ENCODE measurements at regions not wholly inside any gene's neighbourhood (a gene's known extent, or its start where the extent isn't known, plus 50 kb on each side); places are given as distances from the start of the nearest gene placed in this dataset.
"Not testable (repeated sequence)": the region's sequence is repeated elsewhere in the genome, so short reads cannot be mapped to it uniquely, and the experiment has no call there.

DNA sequence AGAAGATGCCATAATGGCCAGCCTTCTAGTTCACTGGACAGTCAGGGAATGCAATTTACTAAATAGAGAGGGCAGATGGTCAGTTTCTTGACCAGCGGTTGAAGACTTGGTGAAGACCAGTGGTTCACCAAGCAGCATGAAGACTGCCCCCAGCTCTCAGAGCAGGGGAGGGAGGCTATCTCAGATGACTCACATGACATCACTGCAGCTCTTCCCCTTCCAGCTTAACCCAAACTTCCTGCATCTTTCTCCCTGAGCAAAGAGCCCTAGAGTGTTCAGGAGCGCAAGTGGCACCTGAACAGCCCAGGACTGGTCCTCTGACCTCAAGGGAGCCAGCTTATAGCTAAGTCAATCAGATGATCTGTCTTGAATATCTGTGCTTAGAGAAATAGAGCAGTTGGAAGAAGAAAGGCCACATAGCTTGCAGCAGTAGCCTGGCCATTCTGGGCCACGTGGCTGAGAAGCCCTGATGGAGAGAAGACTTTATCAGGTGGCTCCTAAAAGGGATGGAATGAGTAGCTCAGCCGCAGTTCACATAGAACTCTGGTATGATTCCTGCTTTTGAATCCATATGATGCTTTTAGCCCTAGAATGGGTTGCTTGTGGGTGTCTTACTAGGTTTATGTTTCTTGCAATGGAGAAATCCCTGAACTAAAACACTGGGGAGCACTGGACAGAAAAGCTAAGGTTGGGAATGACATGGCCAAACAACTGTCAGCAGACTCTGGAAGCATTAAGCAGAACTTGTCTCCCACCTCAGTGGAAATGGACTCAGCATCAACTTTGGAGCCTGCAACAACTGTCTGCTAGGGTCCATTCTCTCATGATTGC is 392.1 kb upstream of the CCL2 start:
- DNase-seq, result no peak

DNA sequence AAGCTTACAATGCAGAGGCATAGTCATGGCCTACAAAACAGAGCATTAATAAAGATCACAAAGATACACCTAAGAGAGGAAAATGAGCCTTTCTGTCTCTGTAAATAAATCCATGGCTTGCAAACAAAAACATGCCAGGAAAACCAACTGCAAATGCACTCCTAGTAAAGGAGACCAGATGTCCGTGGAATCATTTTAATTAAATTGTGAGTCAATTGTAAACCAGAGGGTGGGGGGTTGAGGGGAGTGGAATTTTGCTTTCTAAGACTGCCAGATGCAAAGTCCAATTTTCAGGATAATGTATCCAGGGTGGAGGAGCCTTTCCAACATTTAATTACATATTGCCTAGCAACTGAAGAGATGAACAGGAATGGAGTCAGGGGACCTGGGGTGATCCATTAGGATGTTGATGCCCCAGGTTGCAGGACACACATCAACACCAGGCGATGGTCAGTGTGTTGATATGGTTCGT is 390.3 kb upstream of the CCL2 start:
- no peak for DNase-seq

DNA sequence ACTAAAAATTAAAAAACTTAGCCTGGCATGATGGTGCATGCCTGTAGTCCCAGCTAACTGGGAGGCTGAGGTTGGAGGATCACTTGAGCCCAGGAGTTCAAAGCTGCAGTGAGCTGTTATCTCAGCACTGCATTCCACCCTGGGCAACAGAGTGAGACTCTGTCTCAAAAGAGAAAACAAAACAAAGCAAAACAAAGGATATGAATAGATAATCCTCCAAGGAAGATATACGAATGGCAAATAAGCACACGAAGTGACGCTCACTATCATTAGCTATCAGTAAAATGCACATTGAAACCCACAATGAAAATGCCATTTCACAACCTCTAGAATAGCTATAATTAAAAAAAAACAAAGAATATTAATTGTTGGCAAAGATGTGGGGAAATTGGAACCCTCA is 386.2 kb upstream of the CCL2 start:
- no peak for DNase-seq

DNA sequence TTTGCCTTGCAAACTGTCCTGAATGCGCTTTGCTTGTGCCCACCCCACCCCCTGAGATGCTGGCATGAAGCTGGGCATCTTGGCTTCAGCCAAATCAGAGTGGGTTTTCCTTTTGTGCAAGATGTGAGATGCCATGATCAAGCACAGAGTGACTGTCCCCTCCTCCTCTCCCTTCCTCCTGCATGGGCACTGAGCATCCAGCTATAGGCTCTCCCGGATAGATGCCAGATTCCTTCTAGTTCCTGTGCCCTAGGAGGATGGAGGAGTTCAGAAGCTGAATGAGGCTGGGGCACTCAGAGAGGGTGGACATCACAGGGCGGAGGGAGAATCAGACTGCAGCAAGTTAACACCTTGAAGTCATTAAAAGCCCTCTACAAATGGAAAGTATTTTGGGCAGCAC is 384.1 kb upstream of the CCL2 start:
- no peak for DNase-seq

DNA sequence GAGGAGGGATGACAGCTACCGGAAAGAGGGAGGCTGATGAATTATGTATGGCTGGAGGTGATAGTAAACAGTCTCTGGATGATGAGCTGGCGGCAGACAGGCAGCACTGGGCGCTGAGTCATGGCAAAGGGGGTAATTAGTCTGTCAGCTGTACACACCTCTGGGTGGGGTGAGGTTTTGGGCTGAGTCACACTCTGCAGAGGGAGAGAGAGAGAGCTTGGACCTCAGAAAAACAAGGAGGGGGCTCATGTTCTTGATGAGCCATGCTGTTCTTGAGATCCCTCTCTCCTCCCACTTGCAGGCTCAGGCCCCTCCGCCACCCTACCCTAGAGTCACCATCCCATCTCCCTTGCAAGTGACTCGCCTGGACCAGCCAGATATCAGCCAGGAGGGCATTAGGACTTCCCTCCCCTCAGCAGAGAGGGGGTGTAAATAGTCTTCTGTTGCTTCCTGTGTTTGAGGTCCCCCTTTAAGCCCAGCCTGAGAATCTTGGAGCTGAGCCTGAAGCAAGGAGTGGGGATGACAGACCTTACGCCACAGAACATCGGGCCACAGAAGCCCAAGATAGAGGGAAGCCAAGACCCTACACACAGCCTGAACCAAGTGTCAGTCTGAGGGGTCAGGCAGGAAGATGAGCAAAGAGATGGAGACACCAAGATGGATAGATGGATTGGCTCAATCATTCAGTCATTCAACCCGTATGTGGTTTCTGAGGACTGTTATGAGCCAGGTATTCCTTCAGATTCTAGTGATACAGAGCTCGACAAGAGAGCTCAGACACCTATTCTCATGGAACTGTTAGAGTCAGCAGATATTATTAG is 383.2 kb upstream of the CCL2 start:
- no peak for DNase-seq

DNA sequence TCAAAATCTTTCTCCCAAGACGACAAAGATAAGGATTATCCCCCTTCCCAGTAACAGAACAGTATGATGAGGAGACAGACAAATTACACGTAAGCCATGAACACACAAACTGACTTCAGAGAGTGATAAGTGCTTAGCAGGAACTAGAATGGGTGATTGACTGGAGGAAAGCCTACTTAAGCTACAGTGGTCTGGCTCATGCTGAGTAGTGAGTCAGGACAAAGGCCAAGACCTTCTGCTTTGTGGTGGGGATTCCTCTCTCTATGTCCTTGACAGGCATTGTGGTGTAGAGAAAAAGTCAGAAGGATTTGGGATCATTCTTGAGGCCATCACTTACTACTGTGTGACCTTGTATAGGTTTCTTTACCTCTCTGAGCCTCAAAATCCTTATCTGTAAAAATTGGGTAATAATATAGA is 381.9 kb upstream of the CCL2 start:
- DNase-seq, result no peak

DNA sequence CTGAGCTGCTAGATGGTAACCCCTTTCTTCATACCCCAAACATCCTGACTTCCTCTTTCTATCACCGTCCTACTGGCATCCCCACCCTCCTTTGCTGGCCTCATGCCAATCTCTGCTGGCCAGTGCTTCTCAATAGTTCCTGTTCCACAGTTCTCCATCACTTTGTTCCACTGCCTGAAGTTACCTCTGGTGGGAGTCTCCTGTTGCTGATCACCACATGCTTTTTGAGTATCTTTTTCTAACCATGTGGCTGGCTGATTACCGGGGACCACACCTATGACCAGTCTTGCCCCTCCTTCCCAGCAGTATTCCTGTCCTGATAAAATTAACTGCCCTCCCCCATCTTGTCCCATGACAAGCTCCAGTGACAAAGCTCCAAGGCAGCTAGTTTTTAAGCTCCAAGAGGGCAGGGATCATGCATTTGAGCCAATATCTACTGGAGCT is 380.4 kb upstream of the CCL2 start:
- DNase-seq, result no peak

DNA sequence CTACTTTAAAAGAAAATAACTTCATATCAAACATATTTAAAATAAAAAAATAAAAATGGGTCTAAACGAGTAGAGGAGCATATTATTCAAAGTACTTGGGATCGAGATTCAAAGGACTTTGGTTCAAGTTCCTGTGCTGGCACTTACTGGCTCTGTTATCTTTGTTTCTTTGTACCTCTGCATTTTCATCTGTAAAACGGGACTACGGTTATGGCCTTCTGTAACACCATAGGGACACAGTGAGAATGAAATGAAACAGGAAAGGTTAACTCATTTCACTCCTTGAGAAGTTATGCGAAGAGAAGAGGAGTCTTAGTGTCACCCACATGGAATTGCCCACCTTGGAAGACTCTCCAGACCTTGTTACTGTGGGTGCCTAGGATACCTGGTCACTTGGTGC is 379.1 kb upstream of the CCL2 start:
- DNase-seq, result no peak

DNA sequence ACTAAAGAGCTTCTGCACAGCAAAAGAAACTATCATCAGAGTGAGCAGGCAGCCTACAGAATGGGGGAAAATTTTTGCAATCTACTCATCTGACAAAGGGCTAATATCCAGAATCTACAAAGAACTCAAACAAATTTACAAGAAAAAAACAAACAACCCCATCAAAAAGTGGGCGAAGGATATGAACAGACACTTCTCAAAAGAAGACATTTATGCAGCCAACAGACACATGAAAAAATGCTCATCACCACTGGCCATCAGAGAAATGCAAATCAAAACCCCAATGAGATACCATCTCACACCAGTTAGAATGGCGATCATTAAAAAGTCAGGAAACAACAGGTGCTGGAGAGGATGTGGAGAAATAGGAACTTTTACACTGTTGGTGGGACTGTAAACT is 372.8 kb upstream of the CCL2 start:
- DNase-seq, result not testable (repeated sequence)

DNA sequence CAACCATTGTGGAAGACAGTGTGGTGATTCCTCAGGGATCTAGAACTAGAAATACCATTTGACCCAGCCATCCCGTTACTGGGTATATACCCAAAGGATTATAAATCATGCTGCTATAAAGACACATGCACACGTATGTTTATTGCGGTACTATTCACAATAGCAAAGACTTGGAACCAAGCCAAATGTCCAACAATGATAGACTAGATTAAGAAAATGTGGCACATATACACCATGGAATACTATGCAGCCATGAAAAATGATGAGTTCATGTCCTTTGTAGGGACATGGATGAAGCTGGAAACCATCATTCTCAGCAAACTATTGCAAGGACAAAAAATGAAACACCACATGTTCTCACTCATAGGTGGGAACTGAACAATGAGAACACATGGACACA is 372.4 kb upstream of the CCL2 start:
- DNase-seq, result not testable (repeated sequence)

DNA sequence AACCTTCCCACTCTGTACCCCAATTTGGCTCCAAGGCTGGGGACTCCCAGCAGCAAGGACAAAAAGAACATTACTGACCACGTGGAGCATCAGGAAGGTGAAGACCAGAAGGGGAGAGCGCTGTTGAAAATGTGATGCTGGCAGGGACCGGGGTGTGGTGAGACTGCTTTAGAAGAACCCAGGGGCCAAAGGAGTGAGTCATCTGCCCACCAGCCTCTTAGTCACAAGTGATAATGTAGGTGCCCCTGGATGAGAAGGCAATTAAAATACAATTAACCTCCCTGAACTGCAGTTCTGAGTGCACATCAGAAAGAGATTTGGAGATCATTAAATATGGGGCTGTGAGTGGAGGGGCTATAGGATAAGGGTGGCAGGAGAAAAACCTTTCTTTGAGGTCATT is 366.6 kb upstream of the CCL2 start:
- DNase-seq, result no peak

DNA sequence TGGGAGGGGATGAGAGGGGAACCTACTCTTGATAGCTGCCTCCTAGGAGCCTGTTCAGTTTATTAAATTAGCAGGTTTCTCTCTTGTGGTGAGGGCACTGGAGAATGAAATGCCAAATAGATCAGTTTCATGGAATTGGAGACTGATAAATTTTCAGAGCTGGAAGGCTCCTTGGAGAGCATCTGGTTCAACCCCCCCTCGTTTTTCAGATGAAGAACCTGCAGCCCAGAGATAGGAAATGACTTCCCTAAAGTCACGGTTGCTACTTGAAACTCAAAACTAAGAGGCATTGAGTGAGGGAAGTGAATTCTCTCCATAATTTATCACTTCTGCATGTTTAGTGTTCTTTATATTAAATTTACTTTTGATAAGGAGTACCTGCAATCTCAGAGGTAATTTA is 366.0 kb upstream of the CCL2 start:
- no peak for DNase-seq

DNA sequence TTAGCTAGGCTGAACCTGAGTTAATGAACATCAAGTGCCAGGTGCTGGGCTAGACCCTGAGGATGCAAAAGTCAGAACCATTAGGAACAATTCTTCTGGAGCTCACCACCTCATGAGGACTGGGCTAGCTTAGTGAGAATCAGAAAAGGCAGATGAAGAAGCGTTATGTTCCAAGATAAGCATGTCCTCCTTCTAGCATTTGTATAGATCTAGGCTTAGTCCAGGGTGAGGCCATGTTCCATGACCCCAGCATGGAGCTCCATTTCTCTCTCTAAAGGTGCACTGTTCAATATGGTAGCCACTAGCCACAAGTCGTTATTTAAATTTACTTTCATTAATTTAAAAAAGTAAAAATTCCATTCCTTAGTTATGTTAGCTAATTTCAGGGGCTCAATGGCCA is 365.3 kb upstream of the CCL2 start:
- no peak for DNase-seq

DNA sequence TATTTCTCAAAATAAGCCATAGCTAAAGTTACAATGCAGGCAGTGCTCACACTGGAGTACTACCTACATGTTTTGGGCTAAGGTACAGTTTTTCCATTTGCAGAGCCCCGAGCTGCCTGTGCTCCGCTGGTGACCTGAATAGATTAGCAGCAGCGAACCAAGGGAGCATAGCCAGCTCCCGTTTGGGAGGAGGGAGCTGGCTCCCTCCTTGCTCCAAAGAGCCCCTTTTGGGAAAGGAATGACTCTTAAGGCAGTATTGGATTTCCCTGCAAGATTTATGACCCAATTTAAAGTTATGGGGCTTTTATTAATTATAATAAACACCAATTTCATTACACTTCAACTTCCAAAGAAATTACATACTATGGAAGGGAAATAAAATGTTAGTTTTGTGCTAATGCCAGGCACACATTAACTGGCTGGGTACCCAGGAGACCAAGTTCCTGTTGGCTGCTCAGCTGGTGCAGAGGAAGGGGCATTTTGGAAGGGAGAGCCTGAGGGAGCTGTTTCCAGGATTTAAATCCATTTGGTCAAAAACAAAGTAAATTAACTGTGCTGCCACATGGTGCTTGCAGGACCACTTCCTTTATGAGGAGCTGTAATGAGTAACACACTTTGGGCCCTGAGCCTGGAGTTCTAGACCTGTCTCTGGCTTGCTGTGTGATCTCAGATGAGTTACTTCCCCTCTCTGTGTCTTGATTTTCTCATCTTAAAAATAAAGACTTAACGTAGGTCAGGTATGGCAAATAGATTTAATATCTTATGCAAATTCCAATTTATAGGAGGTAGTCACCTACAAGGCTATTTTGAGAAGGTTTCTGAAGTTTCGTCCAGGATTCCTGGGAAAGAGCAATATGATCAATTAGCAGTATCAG is 362.1 kb upstream of the CCL2 start:
- DNase-seq, result no peak

DNA sequence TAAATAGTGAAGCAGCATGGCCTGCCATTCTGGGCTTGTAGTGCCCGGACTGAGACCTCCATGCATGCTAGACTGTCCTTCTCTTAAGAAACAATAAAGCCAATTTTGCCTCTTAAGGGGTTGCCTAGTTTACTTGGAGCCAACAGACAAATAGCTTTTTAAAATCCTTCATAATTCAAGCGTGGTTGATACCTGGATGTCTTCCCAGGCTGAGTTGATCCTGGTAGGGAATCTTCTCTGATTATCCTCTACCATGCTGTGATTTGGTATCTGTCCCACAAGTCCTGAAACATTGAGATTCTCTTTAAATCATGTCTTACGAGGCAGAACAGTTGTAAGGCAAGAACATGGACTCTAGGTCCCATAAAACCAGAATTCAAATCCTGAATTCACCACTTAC is 359.6 kb upstream of the CCL2 start:
- no peak for DNase-seq

DNA sequence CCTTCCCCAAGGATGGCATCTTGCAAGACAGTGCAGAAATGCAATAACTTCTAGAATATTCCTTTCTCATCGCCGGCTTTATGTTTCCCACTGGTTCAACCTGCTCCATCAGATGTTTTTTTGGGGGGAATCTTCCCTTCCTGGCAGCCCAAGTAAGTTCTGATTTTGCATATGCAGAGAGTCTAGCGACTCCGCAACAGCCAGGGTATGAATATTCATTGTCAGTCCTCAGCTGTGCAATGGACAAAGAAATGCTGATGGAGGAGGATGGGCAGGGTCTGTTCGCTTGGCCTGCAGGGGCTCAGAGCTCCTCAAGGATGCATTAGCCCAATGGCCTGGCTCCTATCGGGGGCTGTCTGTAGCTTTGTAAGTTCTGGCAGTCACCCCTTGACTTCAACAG is 358.8 kb upstream of the CCL2 start:
- DNase-seq, result no peak

DNA sequence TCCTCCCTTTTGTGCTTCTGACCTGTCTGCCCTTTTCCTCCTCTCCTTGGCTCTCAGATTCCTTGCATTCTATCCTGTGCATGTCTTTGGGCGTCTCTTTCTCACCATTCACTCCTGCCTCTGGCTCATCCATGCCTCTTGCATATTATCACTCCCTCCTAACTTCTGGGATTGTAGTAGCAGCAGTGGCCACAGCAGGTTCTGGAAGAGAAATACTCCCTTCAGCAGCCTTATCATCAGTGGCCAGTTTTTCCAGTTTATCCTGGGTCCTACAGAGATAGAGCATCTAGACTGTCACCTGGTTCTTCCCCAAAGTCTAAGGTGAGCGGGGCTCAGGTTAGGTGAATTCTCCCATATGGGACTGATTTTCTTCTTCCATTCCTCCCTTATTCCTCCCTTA is 354.0 kb upstream of the CCL2 start:
- no peak for DNase-seq

DNA sequence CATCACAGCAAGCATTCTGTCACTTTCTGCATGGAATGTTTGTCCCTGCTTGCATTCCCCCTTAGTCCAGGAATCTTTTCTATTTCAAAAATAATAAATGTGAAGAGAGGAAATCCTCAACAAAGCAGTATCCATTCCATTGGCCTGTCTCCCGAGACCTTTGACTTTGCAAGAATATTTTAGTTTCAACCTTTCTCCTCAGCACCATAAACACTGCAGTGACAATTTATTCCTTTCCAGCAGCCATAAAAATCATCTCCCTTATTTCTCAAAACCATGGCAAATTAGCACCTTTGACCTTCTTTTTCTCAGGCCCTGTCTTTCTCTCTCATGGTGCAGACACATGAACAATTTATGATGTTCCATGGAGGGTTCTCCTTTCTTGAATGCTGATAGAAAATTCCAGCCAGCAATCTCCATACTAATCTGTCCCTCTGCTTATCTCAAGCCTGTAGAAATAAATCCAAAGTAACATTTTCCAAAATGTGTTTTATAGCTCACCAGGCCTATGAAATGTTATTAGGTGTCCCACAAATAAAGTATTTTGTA is 352.1 kb upstream of the CCL2 start:
- DNase-seq, result no peak

DNA sequence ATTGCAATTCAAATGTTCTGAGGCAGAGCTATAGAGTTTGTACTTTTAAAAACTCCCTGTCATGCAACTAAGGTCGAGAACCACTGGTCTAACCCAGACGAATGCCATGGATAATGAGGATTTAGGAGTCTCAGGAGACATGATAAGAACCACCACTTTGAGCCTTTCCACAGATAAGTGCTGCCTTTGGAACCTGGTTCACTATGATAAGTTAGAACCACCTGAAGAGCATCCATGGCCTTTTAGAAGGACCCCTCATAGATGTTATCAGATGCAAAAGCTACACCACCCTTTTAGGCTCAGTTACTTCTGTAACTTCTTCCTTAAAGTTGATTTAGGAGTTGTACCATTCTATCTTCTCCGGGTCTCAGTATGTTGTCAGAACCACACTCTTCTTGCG is 350.6 kb upstream of the CCL2 start:
- no peak for DNase-seq

DNA sequence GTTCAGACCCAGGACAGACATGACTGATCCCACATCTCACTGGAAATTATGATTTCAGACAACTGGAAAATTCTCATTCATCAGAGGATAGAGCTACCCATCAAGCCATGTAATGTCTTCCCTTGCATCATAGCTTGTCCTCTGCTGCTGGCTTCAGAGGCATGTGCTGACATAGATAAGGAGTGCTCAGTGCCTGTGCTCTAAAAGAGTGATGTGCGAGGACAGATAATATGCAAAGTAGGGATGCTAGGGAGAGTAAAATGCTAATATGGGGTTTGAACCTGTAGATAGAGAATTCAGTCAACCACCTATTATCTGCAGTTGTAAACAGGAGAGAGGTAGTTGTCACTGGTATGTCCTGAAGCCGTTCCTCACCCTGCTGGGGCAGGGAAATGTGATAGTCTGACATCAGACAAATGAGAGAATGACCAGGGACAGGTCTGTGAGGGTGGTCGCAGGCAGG is 349.7 kb upstream of the CCL2 start:
- no peak for DNase-seq

DNA sequence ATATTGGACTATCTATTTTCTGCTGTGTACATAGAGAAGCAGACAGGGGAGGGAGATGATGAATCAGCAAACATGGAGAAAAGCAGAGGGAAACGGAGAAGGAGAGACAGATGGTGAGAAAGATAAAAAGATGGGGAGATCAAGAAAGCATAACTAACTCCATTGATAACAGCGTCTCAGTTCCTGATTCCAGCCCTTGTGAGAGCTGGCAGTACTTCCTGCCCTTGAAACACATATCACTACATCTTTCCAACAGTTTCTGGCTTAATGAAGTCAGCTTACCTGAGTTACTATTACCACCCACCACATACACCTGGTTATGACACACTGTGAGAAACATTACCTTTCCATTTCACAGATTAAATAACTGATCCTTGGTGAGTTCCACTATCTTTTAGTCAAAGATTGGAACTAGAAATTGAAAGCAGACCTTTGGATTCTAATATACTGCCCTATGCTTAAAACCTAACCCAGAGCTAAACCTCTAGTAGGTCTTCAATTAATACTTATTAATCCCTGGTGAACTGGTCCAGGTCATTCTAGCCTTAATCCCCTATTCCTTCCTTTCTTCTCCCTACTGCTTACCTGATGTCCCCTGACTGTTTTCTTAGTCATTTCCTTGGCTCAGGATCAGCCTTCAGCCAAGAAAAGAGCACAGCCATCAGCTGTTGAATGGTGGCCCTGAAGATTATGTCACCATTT is 346.6 kb upstream of the CCL2 start:
- no peak for DNase-seq

DNA sequence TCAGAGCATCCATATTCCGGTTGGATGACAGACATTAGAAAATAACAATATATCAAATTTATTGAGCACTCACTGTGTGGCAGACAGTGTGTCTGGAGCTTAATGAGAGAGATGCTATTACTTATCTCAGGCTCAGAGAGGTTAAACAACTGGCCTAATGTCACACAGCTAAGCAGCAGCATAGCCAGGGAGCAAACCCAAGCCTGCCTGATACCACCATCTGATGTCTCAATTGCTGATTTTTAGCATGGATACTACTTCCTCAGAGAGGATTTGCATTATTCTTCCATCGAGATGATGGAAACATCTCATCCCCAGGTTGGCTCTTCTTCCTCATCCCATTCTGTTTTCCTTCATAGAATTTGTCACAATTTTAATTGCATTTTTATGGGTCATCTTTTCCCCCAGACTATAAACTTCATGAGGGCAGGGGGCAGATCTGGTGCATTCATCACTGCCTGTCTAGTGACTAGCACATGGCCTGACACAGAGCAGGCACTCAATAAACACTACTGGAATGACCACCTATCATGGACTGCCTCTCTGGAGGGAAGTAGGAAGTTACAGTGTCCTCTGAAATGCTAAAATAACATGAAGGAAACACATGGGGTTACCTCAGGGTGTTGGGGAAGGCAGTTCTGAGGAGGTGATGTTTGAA is 344.8 kb upstream of the CCL2 start:
- DNase-seq, result no peak
